ENCODE measurements at regions not wholly inside any gene's neighbourhood (a gene's known extent, or its start where the extent isn't known, plus 50 kb on each side); places are given as distances from the start of the nearest gene placed in this dataset.

DNA sequence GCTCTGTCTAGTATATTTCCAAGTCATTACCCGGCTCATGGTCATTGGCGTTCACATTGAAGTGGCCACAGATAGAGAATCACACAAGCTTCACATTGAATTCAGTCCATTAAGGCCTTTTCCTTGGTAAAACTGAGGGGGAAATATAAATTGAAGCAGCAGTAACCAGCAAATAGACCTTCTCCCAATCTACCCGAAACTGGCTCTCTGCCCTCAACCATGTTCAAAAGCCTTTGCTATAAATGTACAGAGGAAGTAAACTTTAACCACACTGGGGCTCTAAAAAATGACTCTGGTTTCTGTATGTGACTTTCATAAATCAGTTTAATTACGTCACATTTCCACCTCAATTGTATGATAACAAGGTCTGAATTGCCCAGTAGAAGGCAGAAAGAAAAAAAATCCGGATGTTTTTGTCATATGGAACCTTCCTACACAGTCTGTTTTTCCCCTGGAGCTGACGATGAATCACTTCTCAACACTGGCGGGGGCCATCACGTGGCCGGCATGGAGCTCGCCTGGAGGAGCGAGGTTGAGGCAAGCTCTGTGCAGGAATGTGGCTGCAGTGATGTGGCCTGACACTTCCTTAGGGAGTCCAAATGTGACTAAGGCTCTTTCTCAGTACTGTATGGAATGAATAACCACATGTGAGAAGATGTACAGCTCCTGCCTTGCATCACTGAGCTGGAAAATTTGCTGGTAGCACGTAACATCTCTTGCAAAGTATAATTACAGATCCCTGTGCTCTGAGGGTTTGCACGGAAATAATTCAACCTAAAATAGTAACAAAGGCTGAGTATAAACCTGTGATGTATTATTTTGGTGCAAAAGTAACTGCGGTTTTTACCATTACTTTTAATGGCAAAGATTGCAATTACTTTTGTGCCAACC is 58.6 kb upstream of the SNX9 start (continued):
- no peak for TF ChIP-seq UBTF (IDR thresholded peaks at IDR 0.05; ENCODE audit: borderline replicate concordance in 1 of 2, low read depth in 2 of 2, low read length in 2 of 2)
- no peak for TF ChIP-seq ZHX1 (conservative IDR thresholded peaks at IDR 0.05; ENCODE audit: low read length)
- TF ChIP-seq CTBP1 (IDR thresholded peaks at IDR 0.05; ENCODE audit: borderline replicate concordance) = peak; percentile 84
- no peak for TF ChIP-seq SP2 (IDR thresholded peaks at IDR 0.05; ENCODE audit: extremely low read depth, low read depth, low read length, poor library complexity, severe bottlenecking)
- no peak for TF ChIP-seq ZNF280B (CRISPR knock-in tag; IDR thresholded peaks at IDR 0.05)
- no peak for TF ChIP-seq TCFL5 (CRISPR knock-in tag; conservative IDR thresholded peaks at IDR 0.05)
- no peak for TF ChIP-seq ZNF140 (CRISPR knock-in tag; IDR thresholded peaks at IDR 0.05)
- no peak for TF ChIP-seq RBFOX2 (IDR thresholded peaks at IDR 0.05; ENCODE audit: low read depth, low read length)
- no peak for TF ChIP-seq NCOA1 (IDR thresholded peaks at IDR 0.05; ENCODE audit: low read depth)
- peak; percentile 80 to 89 for TF ChIP-seq KDM1A (IDR thresholded peaks at IDR 0.05)
- TF ChIP-seq, protein P1, sequence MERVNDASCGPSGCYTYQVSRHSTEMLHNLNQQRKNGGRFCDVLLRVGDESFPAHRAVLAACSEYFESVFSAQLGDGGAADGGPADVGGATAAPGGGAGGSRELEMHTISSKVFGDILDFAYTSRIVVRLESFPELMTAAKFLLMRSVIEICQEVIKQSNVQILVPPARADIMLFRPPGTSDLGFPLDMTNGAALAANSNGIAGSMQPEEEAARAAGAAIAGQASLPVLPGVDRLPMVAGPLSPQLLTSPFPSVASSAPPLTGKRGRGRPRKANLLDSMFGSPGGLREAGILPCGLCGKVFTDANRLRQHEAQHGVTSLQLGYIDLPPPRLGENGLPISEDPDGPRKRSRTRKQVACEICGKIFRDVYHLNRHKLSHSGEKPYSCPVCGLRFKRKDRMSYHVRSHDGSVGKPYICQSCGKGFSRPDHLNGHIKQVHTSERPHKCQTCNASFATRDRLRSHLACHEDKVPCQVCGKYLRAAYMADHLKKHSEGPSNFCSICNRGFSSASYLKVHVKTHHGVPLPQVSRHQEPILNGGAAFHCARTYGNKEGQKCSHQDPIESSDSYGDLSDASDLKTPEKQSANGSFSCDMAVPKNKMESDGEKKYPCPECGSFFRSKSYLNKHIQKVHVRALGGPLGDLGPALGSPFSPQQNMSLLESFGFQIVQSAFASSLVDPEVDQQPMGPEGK (CRISPR knock-in tag; IDR thresholded peaks at IDR 0.05; ENCODE audit: borderline replicate concordance) = no peak
- no peak for TF ChIP-seq TCF7 (IDR thresholded peaks at IDR 0.05; ENCODE audit: borderline replicate concordance)
- peak in 1 of 2 experiments; percentile 51; a peak in 1 of 4 replicates for TF ChIP-seq HDAC1 (IDR thresholded peaks at IDR 0.05)
- peak; percentile 73; the same call in 1 of the 2 replicates for TF ChIP-seq TOE1 (IDR thresholded peaks at IDR 0.05; ENCODE audit: borderline replicate concordance)
- TF ChIP-seq TOE1 (CRISPR knock-in tag; IDR thresholded peaks at IDR 0.05; ENCODE audit: borderline replicate concordance, low read depth) = no peak
- no peak for TF ChIP-seq ZNF561 (CRISPR knock-in tag; conservative IDR thresholded peaks at IDR 0.05)
- no peak for TF ChIP-seq NR1H2 (CRISPR knock-in tag; IDR thresholded peaks at IDR 0.05)
- no peak for TF ChIP-seq TAL1 (IDR thresholded peaks at IDR 0.05)

Data from K562 (cell line).